Small intestine (tissue), 7 donors: ENCODE measurements at regions not wholly inside any gene's neighbourhood (a gene's known extent, or its start where the extent isn't known, plus 50 kb on each side); places are given as distances from the start of the nearest gene placed in this dataset.

Experiments used
- DNase-seq, 2 donors: peaks; one replicate each; pipeline versions ENCODE4 v3.0.0 to v3.0.0-alpha.2; 2013
- FAIRE-seq: peaks from 2 replicates; lab custom pipeline; 2012; peaks lifted over from hg19 to GRCh38; lab: Jason Lieb, UNC
- H3K27ac ChIP-seq, 3 donors: one replicate each; pipeline ENCODE4 v1.5.1; 2013; ENCODE audit warnings: low read length in 2 of 3, mild to moderate bottlenecking in 2 of 3, control low read depth in 1 of 3, inconsistent platforms in 1 of 3, low read depth in 1 of 3, moderate library complexity in 1 of 3
- H3K27me3 ChIP-seq, 3 donors: one replicate each; pipeline ENCODE4 v1.6.1; 2013; ENCODE audit warnings: low read length in 3 of 3, inconsistent platforms in 1 of 3; ENCODE audit not compliant: control insufficient read depth in 3 of 3, insufficient read depth in 3 of 3
- H3K36me3 ChIP-seq, 3 donors: one replicate each; pipeline ENCODE4 v1.6.1; 2013; ENCODE audit warnings: low read length in 3 of 3, inconsistent platforms in 1 of 3, low read depth in 1 of 3, mild to moderate bottlenecking in 1 of 3, moderate library complexity in 1 of 3; ENCODE audit not compliant: control insufficient read depth in 3 of 3, insufficient read depth in 2 of 3
- H3K4me1 ChIP-seq, 3 donors: one replicate each; pipeline ENCODE4 v1.6.1; 2013; ENCODE audit warnings: low read length in 2 of 3, inconsistent platforms in 1 of 3, low read depth in 1 of 3, mild to moderate bottlenecking in 1 of 3, moderate library complexity in 1 of 3; ENCODE audit not compliant: control insufficient read depth in 3 of 3, insufficient read depth in 2 of 3
- H3K4me3 ChIP-seq, 3 donors: one replicate each; pipeline ENCODE4 v1.5.1; 2013; ENCODE audit warnings: low read length in 3 of 3, control low read depth in 1 of 3, inconsistent platforms in 1 of 3, low read depth in 1 of 3, mild to moderate bottlenecking in 1 of 3, moderate library complexity in 1 of 3
- H3K9me3 ChIP-seq, 2 donors: one replicate each; pipeline ENCODE4 v1.6.1; 2013; ENCODE audit warnings: low read depth in 1 of 2, low read length in 1 of 2; ENCODE audit not compliant: control insufficient read depth in 2 of 2, insufficient read depth in 1 of 2
- WGBS, 3 donors: extraction: QIAGEN DNeasy Blood & Tissue Kit; methylation state at CpG; one replicate each; pipeline ENCODE4 v1.1.7; 2013; 5-methylcytosine and 5-hydroxymethylcytosine counted together
- donor health status: healthy with polysubstance abuse.
- donor health status: control.
- donor health status: control.
- donor health status: Bipolar disorder and iron deficiency.
- donor health status: healthy.

DNA sequence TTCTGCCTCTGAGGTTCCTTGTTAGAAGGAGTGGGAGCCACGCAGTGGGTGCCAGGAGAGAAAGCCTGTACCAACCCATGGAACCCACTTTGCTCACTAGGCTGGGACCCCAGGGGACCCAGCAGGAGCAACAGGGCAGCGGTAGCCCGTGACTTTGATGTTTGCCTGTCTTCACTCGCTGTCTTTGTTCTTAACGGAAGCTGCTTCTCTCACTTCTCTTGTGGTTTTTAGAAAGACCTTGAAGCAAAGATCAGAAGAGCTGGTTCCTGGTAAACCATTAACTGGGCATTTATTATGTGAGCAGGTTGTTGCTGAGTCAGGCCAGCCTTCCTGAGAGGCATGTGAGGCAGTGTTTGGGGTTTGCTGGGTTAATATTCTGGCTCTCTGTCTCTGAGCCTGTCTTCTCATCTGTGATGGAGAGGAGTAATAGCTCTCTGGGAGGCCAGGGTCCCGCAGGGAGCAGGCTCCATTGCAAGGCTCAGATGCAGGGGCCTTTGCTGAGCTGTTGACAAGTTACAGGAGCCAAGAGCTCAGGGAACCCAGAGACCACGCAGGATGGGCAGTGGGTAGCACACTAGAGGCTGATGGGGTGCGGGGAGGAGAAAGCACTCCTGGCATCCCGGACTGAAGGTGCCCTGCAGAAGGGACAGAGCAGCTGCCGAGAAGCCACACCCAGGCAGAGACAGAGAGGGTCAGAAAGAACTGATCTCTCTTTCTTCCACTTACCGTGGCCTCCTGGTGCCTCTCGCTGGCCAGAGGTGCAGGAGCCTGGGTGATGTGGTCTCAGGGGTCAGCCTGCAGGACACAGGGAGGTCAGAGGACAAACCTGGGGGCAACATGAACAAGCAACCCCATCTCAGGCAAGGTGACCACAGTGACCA is 367.5 kb upstream of the C1orf174 start:
- H3K4me1 ChIP-seq = peaks cover 0 to 6% (median 0%) of the 10 kb centered on the region in 3 donors
- H3K27ac ChIP-seq = no peak overlapping the region
- peak; percentile 7 to 83 for DNase-seq
- H3K9me3 ChIP-seq = no peaks in the 10 kb centered on the region
- FAIRE-seq = no peak
- WGBS, 3 donors = 15 to 43% (median 31%) methylated on average over 12 of the region's 12 CpGs
- no peak overlapping the region for H3K4me3 ChIP-seq
- no peaks in the 10 kb centered on the region for H3K27me3 ChIP-seq
- no peaks in the 10 kb centered on the region for H3K36me3 ChIP-seq

DNA sequence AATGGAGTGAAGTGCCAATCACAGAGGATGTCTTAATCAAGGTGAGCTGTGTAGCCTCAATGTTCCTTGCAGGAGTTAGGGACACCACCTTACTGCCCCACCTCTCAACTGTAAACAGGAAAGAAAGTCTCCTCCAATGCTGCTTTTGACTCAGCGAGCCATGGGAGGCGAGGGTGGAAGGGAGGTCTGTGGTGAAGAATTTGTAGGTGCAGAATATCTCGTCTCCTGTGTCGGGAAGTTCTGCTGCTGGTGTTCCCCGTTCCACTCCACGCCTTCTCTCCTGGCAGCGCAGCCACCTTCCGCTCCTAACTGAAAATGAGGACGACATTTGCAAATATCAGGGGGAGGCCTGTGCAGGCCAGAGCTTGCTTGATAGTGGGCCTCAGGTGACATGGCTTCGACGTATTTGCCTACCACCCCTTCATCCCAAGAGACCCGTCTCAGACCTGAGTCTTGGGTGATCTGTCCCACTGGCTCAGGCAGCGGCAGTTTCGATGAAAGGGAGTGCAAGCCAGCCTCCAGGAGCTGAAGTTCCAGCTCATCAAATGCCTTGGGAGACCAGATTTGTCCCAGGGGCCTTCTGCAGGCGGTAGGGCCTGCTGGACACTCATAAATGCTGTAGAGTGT is 368.3 kb upstream of the C1orf174 start:
- no peak for DNase-seq
- H3K36me3 ChIP-seq = no peaks in the 10 kb centered on the region
- no peak overlapping the region for H3K27ac ChIP-seq
- H3K9me3 ChIP-seq = no peaks in the 10 kb centered on the region
- WGBS, 3 donors = 83 to 86% (median 83%) methylated on average over 15 of the region's 15 CpGs
- no peaks in the 10 kb centered on the region for H3K27me3 ChIP-seq
- no peak for FAIRE-seq
- peaks cover 0 to 6% (median 0%) of the 10 kb centered on the region in 3 donors for H3K4me1 ChIP-seq
- H3K4me3 ChIP-seq = no peak overlapping the region

DNA sequence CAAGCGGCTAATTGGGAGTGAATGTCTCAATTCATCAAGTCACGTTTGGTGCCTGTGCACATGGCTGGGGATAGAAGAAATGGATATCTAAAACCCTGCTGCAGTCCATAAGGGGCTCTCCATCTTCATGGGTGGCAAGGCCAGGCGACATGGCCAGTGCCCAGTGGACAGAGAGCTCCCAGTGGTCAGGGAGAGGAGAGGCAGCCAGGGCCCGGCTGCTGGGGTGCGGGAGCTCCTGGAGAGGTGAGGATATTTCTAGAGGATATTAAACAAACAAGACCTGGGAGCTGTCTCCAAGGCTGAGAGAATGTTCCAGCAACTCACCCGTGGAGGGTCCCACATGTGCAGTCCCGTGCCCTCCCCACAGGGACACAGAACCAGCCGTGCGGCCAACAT is 368.8 kb upstream of the C1orf174 start:
- no peak for FAIRE-seq
- Histone ChIP-seq H3K27me3 (no peaks in the 10 kb centered on the region), H3K4me3 (no peak overlapping the region), H3K36me3 (no peaks in the 10 kb centered on the region), H3K9me3 (no peaks in the 10 kb centered on the region), H3K27ac (no peak overlapping the region), H3K4me1 (peaks cover 0 to 6% (median 0%) of the 10 kb centered on the region in 3 donors)
- no peak for DNase-seq
- WGBS, 3 donors = 77 to 84% (median 83%) methylated on average over 9 of the region's 9 CpGs

DNA sequence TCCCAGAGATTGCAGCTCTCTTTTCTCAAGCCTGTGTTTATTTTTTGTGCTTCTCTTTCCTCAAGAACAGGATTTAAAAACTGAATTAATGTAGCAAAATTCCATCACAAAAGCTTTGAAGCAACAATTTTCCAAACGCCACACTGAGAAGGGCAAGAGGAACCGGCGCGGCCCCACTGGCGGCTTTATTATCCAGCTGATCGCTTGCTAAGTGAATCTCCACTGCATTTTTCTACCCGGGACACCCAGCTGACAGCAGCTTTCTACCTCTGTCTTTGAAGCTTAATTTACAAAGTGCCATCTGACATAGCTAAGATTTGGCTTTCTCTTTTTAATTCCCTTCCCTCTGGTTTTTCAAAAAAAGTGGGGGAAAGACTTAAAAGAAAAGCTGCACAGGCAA is 369.3 kb upstream of the C1orf174 start:
- H3K9me3 ChIP-seq = no peaks in the 10 kb centered on the region
- H3K27ac ChIP-seq = no peak overlapping the region
- no peak for FAIRE-seq

DNA sequence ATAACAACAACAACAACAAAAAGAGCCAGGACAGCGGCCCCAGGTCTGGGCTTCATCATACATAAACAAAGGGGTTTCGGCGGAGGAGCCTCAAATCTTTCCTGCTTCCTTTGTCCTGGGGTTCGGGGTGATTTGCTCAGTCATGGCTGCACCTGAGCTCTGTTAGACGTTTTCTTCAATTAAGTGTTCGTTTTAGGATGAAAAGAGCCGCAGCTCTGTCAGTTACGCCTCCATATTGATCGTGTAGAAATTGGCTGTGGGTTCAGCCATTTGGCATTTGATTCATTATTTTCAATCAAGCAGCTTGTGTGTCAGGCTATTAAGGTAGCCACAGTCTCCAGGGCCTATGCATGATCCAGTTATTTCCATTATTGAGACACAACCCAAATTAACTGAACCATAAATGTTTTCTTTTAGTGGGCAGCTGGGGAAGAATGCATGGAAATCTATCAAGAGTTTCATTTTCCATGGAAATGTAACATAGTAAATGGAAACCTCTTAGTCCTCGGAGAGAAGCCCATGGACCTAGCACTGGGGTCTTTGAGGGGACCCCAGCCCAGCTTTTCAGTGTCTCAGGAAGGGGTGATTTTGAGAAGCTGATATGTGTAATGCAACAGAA is 370.0 kb upstream of the C1orf174 start:
- H3K4me3 ChIP-seq = no peak overlapping the region
- DNase-seq (no peak), FAIRE-seq (no peak)
- no peaks in the 10 kb centered on the region for H3K36me3 ChIP-seq
- peaks cover 0 to 6% (median 0%) of the 10 kb centered on the region in 3 donors for H3K4me1 ChIP-seq
- H3K27ac ChIP-seq = no peak overlapping the region
- H3K9me3 ChIP-seq = peaks cover 0 to under 1% of the 10 kb centered on the region in 2 donors
- WGBS, 3 donors = 83 to 86% (median 84%) methylated on average over 10 of the region's 10 CpGs
- H3K27me3 ChIP-seq = no peaks in the 10 kb centered on the region

More for the DNA sequence above, 369.3 kb upstream of the C1orf174 start:
- Histone ChIP-seq H3K4me1 (peaks cover 0 to 6% (median 0%) of the 10 kb centered on the region in 3 donors), H3K27me3 (no peaks in the 10 kb centered on the region), H3K4me3 (no peak overlapping the region), H3K36me3 (no peaks in the 10 kb centered on the region)
- DNase-seq = no peak
- WGBS, 3 donors = 69 to 88% (median 84%) methylated on average over 7 of the region's 7 CpGs

DNA sequence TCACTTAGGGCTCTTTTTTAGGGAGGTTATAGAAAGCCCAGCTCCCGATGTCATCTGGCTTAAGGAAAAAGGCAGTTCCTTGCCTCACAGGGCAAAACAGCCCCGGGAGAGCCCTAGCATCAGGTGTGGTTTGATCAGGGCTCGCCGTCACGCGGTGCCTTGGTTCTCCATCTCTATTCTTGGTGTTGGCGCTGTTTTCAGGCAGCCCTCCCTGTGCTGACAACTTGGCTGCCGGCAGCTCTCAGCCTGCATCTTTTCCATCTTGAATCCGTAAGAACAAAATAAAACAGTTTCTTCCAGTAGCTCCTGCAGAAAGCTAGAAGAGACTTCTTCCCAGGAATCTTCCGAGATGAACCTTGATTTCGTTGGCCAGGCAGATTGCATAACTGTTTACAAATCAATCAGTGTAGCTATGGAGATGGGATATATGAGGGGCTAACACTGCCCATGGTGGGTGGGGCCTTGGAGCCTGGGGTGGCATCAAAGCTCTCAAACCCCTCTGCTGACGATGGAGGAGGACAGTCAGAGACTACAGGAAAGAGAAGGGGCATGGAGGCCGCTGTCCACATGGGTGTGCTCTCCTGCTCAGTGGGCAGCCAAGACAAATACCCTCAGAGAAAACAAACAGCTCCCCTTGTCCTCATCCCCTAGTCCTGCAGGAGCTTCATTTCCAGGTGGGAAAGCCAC is 370.7 kb upstream of the C1orf174 start:
- Histone ChIP-seq H3K9me3 (peaks cover 0 to 6% of the 10 kb centered on the region in 2 donors), H3K4me1 (peaks cover 0 to 6% (median 0%) of the 10 kb centered on the region in 3 donors), H3K36me3 (no peaks in the 10 kb centered on the region), H3K4me3 (no peak overlapping the region), H3K27me3 (no peaks in the 10 kb centered on the region), H3K27ac (no peak overlapping the region)
- 77 to 80% (median 77%) methylated on average over 13 of the region's 13 CpGs for WGBS, 3 donors
- DNase-seq = peak in 1 of 2 donors; percentile 16
- FAIRE-seq = no peak

DNA sequence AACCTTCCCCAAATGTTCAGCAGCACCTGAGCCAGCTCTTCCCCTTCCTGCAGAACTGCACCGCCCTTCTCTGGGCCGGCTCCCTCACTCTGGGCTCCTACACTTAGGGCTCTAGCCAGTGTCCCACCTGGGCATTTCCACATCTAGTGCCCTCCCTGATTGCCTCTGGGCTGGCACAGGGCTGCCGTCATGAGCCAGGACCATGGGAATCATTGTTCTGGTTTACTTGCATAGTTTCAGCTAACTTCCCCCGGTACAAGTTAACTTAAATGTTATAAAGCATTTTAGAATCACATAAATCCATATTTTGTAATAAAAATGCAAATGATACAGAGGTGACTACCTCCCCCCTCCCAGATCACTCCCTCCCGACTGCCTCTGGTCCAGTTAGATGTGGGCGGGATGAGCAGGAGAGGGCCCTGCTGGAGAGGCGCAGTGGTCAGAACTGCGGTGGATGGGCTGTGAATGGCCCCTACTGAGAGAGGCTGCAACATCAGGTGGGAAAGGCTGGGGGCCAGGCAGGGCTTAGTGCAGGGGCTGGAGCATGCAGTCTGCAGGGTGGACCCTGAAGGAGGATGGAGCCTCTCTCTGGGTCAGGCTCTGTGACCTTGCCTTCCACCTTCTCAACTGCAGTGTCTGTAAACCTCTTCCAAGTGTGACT is 371.4 kb upstream of the C1orf174 start:
- 81 to 90% (median 87%) methylated on average over 8 of the region's 8 CpGs for WGBS, 3 donors
- no peak for FAIRE-seq
- Histone ChIP-seq H3K4me3 (no peak overlapping the region), H3K27ac (no peak overlapping the region), H3K9me3 (peaks cover 0 to 8% of the 10 kb centered on the region in 2 donors), H3K4me1 (peaks cover 0 to 6% (median 0%) of the 10 kb centered on the region in 3 donors), H3K36me3 (no peaks in the 10 kb centered on the region), H3K27me3 (no peaks in the 10 kb centered on the region)
- no peak for DNase-seq
